VCaP (cell line): ENCODE measurements at regions not wholly inside any gene's neighbourhood (a gene's known extent, or its start where the extent isn't known, plus 50 kb on each side); places are given as distances from the start of the nearest gene placed in this dataset.
A peak's percentile ranks its signal among the peaks of the same experiment; 100 is the strongest.

Experiments used
- H3K27ac ChIP-seq: fragments of 450-650 bp; 2 replicates; pipeline ENCODE4 v1.5.1; 2017
- TF ChIP-seq, protein P1 (sequence below): fragments of 450-650 bp; conservative IDR thresholded peaks from 2 replicates; pipeline ENCODE4 v1.5.1; 2017; ENCODE audit warnings: mild to moderate bottlenecking, moderate library complexity

DNA sequence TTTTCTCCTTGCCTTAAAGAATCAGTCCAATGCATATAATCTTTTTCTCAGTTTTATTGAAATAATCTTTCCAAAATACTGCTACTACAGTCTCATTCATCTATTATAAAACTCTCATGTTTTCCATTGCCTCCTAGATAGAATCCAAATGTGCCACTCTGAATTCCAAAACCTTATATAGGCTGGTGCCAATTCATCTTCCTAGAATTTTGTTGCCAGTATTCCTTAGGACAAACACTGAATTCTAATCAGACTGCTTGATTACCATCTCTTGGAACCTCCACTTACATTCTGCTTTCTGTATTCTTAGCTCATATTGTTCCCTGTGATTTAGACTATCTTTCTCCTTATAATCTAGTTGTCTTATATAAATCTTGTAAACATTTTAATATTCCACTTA lies 427.6 kb upstream of the DCC start:
- TF ChIP-seq, protein P1, sequence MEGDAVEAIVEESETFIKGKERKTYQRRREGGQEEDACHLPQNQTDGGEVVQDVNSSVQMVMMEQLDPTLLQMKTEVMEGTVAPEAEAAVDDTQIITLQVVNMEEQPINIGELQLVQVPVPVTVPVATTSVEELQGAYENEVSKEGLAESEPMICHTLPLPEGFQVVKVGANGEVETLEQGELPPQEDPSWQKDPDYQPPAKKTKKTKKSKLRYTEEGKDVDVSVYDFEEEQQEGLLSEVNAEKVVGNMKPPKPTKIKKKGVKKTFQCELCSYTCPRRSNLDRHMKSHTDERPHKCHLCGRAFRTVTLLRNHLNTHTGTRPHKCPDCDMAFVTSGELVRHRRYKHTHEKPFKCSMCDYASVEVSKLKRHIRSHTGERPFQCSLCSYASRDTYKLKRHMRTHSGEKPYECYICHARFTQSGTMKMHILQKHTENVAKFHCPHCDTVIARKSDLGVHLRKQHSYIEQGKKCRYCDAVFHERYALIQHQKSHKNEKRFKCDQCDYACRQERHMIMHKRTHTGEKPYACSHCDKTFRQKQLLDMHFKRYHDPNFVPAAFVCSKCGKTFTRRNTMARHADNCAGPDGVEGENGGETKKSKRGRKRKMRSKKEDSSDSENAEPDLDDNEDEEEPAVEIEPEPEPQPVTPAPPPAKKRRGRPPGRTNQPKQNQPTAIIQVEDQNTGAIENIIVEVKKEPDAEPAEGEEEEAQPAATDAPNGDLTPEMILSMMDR, result no peak
- no peak overlapping the region for H3K27ac ChIP-seq

- TF ChIP-seq, protein P1, result no peak
- no peak overlapping the region for H3K27ac ChIP-seq
Measured at GRCh38 chr18:51915176-51915575, 424.8 kb upstream of the DCC start.

- H3K27ac ChIP-seq, result no peak overlapping the region
- TF ChIP-seq, protein P1, result no peak
Measured at GRCh38 chr18:51921862-51922261, 418.1 kb upstream of the DCC start.

GRCh38 chr18:51933903-51934302 lies 406.1 kb upstream of the DCC start:
- TF ChIP-seq, protein P1, result no peak
- no peak overlapping the region for H3K27ac ChIP-seq

- TF ChIP-seq, protein P1, result no peak
Measured at GRCh38 chr18:51936115-51936514, 403.9 kb upstream of the DCC start.

DNA sequence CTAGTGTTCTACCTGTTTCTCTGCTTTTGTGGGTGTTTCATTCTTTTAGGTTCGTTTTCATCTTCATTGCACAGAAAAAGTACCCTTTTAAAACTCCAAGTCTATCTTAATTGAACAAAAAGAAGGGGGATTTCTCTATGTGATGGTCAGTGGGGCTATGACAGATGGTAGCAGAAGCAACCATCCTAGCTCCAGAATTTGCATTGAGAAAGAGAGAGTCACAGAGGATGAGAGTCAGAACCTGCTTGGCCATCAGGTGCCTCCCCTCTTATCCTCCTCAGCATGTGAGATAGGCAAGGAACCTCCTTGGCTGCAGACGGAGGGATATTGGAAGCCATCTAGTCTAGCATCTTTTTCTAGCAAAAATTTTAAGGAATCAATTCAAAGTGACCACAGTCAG lies 398.0 kb upstream of the DCC start:
- TF ChIP-seq, protein P1, result no peak
- no peak overlapping the region for H3K27ac ChIP-seq

More at GRCh38 chr18:51936115-51936514, 403.9 kb upstream of the DCC start:
- no peak overlapping the region for H3K27ac ChIP-seq

GRCh38 chr18:51943281-51943680 lies 396.7 kb upstream of the DCC start:
- no peak overlapping the region for H3K27ac ChIP-seq
- TF ChIP-seq, protein P1, result no peak

GRCh38 chr18:51946946-51947345 lies 393.1 kb upstream of the DCC start:
- H3K27ac ChIP-seq, result no peak overlapping the region
- TF ChIP-seq, protein P1, result peak; percentile 28
